GM13976 (cell line): ENCODE measurements at regions not wholly inside any gene's neighbourhood (a gene's known extent, or its start where the extent isn't known, plus 50 kb on each side); places are given as distances from the start of the nearest gene placed in this dataset.

Source experiments
- DNase-seq: peaks from one replicate; pipeline ENCODE4 v3.0.0; 2012; ENCODE audit warnings: low spot score
- in situ Hi-C: fragments of 300-500 bp; cut with MboI; formaldehyde crosslinking; loops from one replicate; pipeline ENCODE4 v1.12.0; 2022; ENCODE audit warnings: low sequenced_read_pairs, mixed read lengths, inconsistent platforms; ENCODE audit not compliant: unreplicated experiment
- TF ChIP-seq, protein P1 (sequence below): IDR thresholded peaks from 2 replicates; pipeline ENCODE4 v1.5.1; 2012; ENCODE audit warnings: borderline replicate concordance, mild to moderate bottlenecking; ENCODE audit not compliant: insufficient read depth; ENCODE audit errors: extremely low read depth, missing control alignments, control extremely low read depth

DNA sequence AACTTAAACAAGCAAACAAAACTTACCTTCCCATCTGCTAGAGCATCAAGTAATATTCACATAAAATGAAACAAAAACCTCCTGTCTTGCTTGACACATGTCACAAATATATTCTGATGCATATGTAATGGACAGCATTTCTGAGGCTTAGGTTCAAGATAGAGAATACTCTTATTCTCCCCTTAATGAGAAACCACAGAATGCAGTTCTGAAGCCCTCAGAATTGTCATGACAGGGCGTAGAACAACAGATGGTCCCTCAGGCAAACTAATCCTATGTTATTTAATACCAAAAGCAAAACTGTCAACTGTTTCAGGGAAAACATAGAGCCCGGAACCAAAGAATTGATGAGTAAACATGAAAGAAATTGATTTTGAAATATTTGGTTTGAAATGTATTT, 229.9 kb upstream of the RIOK2 start:
- in situ Hi-C loops = no loop called here
- TF ChIP-seq, protein P1, sequence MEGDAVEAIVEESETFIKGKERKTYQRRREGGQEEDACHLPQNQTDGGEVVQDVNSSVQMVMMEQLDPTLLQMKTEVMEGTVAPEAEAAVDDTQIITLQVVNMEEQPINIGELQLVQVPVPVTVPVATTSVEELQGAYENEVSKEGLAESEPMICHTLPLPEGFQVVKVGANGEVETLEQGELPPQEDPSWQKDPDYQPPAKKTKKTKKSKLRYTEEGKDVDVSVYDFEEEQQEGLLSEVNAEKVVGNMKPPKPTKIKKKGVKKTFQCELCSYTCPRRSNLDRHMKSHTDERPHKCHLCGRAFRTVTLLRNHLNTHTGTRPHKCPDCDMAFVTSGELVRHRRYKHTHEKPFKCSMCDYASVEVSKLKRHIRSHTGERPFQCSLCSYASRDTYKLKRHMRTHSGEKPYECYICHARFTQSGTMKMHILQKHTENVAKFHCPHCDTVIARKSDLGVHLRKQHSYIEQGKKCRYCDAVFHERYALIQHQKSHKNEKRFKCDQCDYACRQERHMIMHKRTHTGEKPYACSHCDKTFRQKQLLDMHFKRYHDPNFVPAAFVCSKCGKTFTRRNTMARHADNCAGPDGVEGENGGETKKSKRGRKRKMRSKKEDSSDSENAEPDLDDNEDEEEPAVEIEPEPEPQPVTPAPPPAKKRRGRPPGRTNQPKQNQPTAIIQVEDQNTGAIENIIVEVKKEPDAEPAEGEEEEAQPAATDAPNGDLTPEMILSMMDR = no peak
- no peak for DNase-seq

DNA sequence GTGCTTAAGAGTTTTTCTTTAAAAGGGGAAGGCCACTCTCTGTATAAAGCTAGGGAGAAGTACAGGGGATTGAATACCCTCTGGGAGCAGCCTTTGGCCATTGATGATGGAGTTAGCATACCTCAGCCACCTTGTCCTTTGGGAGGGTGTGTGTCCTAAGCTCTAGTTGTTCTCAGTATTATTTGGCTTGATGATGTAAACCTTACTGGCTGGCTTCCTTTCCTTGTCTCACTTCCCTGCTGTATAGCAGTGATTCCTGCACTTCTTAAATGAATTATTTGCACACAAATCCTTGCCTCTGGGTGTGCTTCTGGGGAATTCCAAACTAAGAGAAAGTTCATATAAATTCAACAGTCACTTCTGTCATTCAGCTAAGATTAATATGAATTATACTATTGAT, 234.9 kb upstream of the RIOK2 start:
- in situ Hi-C loops = no loop called here
- no peak for DNase-seq
- TF ChIP-seq, protein P1 = no peak

DNA sequence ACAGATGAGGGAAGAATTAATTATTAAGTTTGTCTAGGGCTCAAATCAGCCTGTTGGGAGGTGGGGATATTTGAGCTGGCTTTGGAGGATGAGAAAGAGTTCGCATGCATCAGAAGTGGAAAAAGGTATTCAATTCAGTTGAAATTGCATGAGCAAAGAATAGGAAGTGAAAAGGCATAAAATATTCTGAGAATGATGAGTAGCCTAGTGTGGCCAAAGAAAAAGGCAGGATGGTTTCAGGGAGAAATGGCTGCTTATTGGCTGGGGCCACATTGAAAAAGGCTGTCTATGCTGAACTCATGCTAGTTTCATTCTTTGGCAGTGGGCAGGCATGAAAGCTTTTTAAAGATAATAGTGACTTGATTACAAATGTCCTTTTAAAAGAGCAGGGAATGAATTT, 235.4 kb upstream of the RIOK2 start:
- no peak for DNase-seq
- in situ Hi-C loops = no loop called here

DNA sequence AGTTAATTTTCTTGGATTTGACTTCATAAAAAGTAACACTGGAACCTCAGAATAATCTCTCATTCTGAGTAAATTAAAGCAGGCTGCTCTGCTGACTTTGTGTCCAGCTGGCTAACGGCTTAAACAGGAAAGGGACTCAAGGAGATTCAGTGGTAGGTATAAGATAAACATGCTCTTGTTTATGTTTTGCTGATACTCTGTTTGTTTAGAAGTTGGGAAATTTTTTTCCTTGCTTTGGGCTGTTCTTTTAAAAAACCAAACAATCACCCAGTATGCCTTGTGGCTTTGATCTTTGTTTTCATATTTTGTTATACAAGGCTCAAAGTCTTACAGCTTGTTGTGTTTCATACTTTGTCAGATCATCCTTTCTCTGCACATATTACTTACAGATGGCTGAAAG, 237.6 kb upstream of the RIOK2 start:
- in situ Hi-C loops = no loop called here
- TF ChIP-seq, protein P1 = no peak
- DNase-seq = no peak

More for the DNA sequence above, 235.4 kb upstream of the RIOK2 start:
- TF ChIP-seq, protein P1 = no peak

DNA sequence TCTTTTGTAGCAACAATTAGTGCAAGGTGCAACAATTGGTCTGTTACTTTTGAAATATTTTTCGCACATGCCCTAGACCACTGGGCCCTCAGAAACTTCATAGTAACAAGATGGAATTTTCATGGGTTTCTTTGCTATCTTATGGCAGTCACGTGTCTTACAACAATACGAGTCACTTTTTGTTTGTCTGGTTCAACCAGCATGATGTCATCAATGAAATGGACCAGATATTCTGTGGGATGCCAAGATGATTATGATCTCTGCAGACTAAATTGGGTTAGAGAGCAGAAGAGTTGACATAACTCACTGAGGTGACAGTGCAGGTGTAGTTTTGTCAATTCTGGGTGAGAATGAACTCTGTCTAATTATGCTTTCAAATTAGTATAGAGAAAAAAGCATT, 239.6 kb upstream of the RIOK2 start:
- TF ChIP-seq, protein P1 = no peak
- DNase-seq = no peak
- in situ Hi-C loops = no loop called here

DNA sequence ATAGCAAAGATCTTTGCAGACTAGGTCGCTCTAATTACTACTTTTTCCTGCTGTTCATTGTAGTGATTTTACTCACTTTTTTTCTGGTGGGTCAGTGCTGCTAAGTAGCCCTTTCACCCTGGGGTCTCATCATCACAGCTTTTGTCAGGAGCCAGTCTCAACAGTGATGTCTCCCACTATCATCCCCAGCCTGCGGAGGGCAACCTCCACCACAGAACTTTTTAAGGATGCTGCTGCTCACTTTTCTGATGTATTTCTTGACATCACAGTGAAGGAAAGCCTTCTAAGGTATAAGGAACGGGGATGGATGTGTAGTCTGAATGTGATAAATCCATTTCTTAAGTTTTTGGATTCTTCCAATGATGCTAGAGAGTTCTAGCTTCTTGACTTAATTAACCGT, 242.5 kb upstream of the RIOK2 start:
- in situ Hi-C loops = no loop called here
- no peak for DNase-seq
- TF ChIP-seq, protein P1 = peak; percentile 26

DNA sequence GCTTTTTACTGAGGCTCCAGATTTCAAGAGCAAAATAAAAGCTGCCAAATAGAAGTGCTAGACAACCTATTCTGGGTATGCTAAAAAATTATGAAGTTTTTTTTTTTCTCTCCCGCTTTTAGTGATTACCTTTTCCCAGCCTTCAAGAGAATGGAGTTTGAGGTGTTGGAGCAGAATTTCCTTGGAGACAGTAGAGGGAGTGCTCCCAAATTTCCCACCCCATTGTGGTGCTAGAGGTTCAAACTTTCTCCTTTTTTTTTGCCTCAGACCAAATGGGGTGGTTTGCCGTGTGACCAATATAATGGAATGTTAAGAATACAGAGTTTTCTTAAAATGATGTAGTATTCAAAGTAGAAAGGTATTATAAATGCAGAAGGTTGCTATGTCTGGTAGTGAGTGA, 244.2 kb upstream of the RIOK2 start:
- in situ Hi-C loops = no loop called here
- TF ChIP-seq, protein P1 = no peak
- DNase-seq = no peak
